ENCODE measurements at regions not wholly inside any gene's neighbourhood (a gene's known extent, or its start where the extent isn't known, plus 50 kb on each side); places are given as distances from the start of the nearest gene placed in this dataset.

- Histone ChIP-seq H3K27ac (no peak overlapping the region), H3K4me3 (no peak overlapping the region), H3K27me3 (peaks cover 0 to 4% of the 10 kb centered on the region in 2 donors), H3K36me3 (no peaks in the 10 kb centered on the region), H3K9me3 (peaks cover 0 to 11% (median 10%) of the 10 kb centered on the region in 3 donors), H3K4me1 (no peaks in the 10 kb centered on the region)
- TF ChIP-seq CTCF (IDR thresholded peaks at IDR 0.05) = no peak
- intact Hi-C loops (cut with DNase I; ENCODE audit: low total_unique reads) = no loop called here
- no peak for DNase-seq
Observed at GRCh38 chr9:126240835-126241234, 85.8 kb upstream of the MVB12B start.

- Histone ChIP-seq H3K4me3 (no peak overlapping the region), H3K36me3 (no peaks in the 10 kb centered on the region), H3K9me3 (peaks cover 0 to 6% (median 1%) of the 10 kb centered on the region in 3 donors), H3K27me3 (no peaks in the 10 kb centered on the region), H3K27ac (no peak overlapping the region), H3K4me1 (no peaks in the 10 kb centered on the region)
- intact Hi-C loops (cut with DNase I; ENCODE audit: low total_unique reads) = no loop called here
- no peak for TF ChIP-seq CTCF (IDR thresholded peaks at IDR 0.05)
- DNase-seq = no peak
Observed at GRCh38 chr9:126248680-126249079, 77.9 kb upstream of the MVB12B start.

- Histone ChIP-seq H3K27me3 (peaks cover 0 to 11% of the 10 kb centered on the region in 2 donors), H3K9me3 (no peaks in the 10 kb centered on the region), H3K4me1 (no peaks in the 10 kb centered on the region), H3K27ac (no peak overlapping the region), H3K4me3 (no peak overlapping the region), H3K36me3 (no peaks in the 10 kb centered on the region)
- TF ChIP-seq CTCF (IDR thresholded peaks at IDR 0.05) = no peak
- intact Hi-C loops (cut with DNase I; ENCODE audit: low total_unique reads) = no loop called here
- DNase-seq = no peak
Observed at GRCh38 chr9:126261584-126262356, 64.9 kb upstream of the MVB12B start.

GRCh38 chr9:126262738-126263137 is 63.9 kb upstream of the MVB12B start:
- Histone ChIP-seq H3K4me3 (no peak overlapping the region), H3K9me3 (no peaks in the 10 kb centered on the region), H3K27me3 (peaks cover 0 to 18% of the 10 kb centered on the region in 2 donors), H3K4me1 (no peaks in the 10 kb centered on the region), H3K36me3 (no peaks in the 10 kb centered on the region), H3K27ac (no peak overlapping the region)
- intact Hi-C loops (cut with DNase I; ENCODE audit: low total_unique reads) = no loop called here
- no peak for TF ChIP-seq CTCF (IDR thresholded peaks at IDR 0.05)
- no peak for DNase-seq

GRCh38 chr9:126270556-126270955 is 56.1 kb upstream of the MVB12B start:
- TF ChIP-seq CTCF (IDR thresholded peaks at IDR 0.05) = no peak
- Histone ChIP-seq H3K9me3 (peaks cover 0 to 4% (median 0%) of the 10 kb centered on the region in 3 donors), H3K4me3 (no peak overlapping the region), H3K4me1 (no peaks in the 10 kb centered on the region), H3K27ac (no peak overlapping the region), H3K36me3 (no peaks in the 10 kb centered on the region), H3K27me3 (peaks cover 0 to 23% of the 10 kb centered on the region in 2 donors)
- intact Hi-C loops (cut with DNase I; ENCODE audit: low total_unique reads) = no loop called here
- DNase-seq = no peak

All from tibial artery (tissue), 4 donors.